ENCODE measurements at regions not wholly inside any gene's neighbourhood (a gene's known extent, or its start where the extent isn't known, plus 50 kb on each side); places are given as distances from the start of the nearest gene placed in this dataset.

DNA sequence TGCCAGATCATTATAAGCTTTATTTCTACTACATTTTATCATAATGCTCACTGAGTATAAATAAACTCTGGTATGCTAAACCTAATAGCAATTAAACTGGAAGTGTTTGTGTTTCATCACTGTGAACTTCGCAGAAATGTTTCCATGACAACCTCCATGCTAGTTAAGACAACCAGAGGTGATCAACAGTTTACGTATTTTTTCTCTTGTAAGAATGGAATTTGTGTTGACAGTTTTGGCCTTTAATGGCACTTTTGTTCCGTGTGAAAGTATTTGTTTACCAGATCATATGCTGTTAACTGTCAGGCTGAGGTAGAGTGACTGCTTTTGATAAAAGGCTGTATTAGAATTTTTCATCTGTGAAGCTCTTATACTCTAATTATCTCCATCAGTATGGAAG, 212.1 kb upstream of the PPP1R3A start:
- no peak overlapping the region for H3K27ac ChIP-seq
- H3K4me3 ChIP-seq: no peak overlapping the region
- no peaks in the 10 kb centered on the region for H3K36me3 ChIP-seq
- H3K27me3 ChIP-seq: no peaks in the 10 kb centered on the region
- H3K4me1 ChIP-seq: no peaks in the 10 kb centered on the region
- no peak for DNase-seq
- H3K9me3 ChIP-seq: no peaks in the 10 kb centered on the region
- no peak for TF ChIP-seq CTCF (IDR thresholded peaks at IDR 0.05)

- H3K27me3 ChIP-seq: no peaks in the 10 kb centered on the region
- no peak overlapping the region for H3K27ac ChIP-seq
- no peaks in the 10 kb centered on the region for H3K36me3 ChIP-seq
- DNase-seq: no peak
- TF ChIP-seq CTCF (IDR thresholded peaks at IDR 0.05): no peak
- TF ChIP-seq POLR2A (IDR thresholded peaks at IDR 0.05): no peak
- H3K4me1 ChIP-seq: no peaks in the 10 kb centered on the region
- no peak overlapping the region for H3K4me3 ChIP-seq
- H3K9me3 ChIP-seq: no peaks in the 10 kb centered on the region
These were observed 210.1 kb upstream of the PPP1R3A start for GRCh38 chr7:114128880-114129279.

DNA sequence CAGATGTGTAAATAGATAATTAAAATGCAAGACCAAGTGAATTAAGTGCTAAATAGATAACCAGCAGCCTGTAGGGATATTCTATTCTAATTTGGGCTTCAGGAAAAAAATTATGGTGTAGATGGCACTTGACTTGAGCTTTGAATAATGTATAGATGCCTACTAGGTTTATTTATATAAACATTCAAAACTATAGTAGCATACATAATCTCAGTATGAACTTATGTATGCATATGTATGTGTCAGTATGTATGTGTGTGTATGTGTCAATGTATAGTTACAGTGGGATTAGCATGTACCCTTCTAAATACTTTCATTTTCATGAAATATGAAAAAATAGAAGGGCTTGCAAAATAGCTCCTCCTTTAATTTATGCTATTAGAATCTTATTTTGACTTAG, 207.3 kb upstream of the PPP1R3A start:
- Histone ChIP-seq H3K4me1 (no peaks in the 10 kb centered on the region), H3K4me3 (no peak overlapping the region), H3K27me3 (no peaks in the 10 kb centered on the region), H3K9me3 (no peaks in the 10 kb centered on the region), H3K27ac (no peak overlapping the region), H3K36me3 (no peaks in the 10 kb centered on the region)
- DNase-seq: no peak
- TF ChIP-seq CTCF (IDR thresholded peaks at IDR 0.05) (no peak), POLR2A (IDR thresholded peaks at IDR 0.05) (no peak)

DNA sequence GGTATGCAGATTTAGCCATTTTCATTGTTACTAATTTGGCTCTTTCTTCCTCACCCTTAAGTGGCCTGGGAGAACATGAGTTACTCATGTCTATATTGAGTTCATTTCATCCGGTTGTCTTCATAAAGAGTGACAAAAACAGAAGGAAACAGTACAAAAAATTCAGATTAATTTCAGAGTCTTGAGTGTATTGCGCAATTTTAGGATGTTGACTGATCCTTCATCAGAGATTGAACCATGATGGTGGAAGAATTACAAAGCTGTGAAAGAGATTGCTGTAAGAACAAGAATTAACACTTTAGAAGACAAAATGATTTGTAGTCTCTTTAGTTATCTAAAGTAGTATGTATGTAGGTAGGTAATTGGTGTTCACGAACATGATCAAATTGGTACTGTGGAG, 194.0 kb upstream of the PPP1R3A start:
- Histone ChIP-seq H3K27ac (no peak overlapping the region), H3K4me1 (no peaks in the 10 kb centered on the region), H3K4me3 (no peak overlapping the region), H3K36me3 (no peaks in the 10 kb centered on the region), H3K9me3 (no peaks in the 10 kb centered on the region), H3K27me3 (no peaks in the 10 kb centered on the region)
- TF ChIP-seq POLR2A (IDR thresholded peaks at IDR 0.05) (no peak), CTCF (IDR thresholded peaks at IDR 0.05) (no peak)
- no peak for DNase-seq

DNA sequence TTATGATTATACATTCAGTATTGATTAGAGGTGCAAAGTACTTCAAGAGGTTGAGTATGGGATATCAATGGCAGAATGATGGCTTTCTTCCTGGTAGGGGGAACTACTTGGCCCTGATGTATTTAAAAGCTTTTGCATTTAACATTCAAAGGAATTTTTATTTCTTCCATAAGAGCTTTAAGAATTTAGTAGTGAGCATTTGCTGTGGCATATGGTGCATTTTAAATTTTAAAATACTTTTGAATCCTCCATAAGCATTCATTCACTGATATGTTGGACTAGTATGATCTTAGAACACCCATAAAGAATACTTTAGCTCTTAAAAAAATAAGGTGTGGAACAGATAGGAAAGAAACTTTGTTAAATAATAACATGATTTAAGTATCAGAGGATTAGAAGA, 191.9 kb upstream of the PPP1R3A start:
- no peak overlapping the region for H3K27ac ChIP-seq

More for the DNA sequence above, 191.9 kb upstream of the PPP1R3A start:
- Histone ChIP-seq H3K9me3 (no peaks in the 10 kb centered on the region), H3K27me3 (no peaks in the 10 kb centered on the region), H3K4me3 (no peak overlapping the region), H3K36me3 (no peaks in the 10 kb centered on the region), H3K4me1 (no peaks in the 10 kb centered on the region)
- DNase-seq: no peak
- TF ChIP-seq POLR2A (IDR thresholded peaks at IDR 0.05) (no peak), CTCF (IDR thresholded peaks at IDR 0.05) (no peak)
